H1 (cell line): ENCODE measurements at regions not wholly inside any gene's neighbourhood (a gene's known extent, or its start where the extent isn't known, plus 50 kb on each side); places are given as distances from the start of the nearest gene placed in this dataset.

Experiments
- CTCF ChIA-PET: fragments of 300-600 bp; sonication (Branson Sonifier 250); formaldehyde crosslinking; loops from one replicate; lab custom pipeline; 2021; ENCODE audit not compliant: partially characterized antibody; lab: Charles Lee
- POLR2A ChIA-PET: fragments of 300-600 bp; sonication (Branson Sonifier 250); formaldehyde crosslinking; loops from one replicate; lab custom pipeline; 2021; ENCODE audit warnings: inconsistent platforms; ENCODE audit not compliant: partially characterized antibody; lab: Charles Lee
- DNase-seq, 2 experiments: peaks; one replicate each; pipeline versions ENCODE4 v3.0.0 to v3.0.0-alpha.2; 2010 to 2022; ENCODE audit warnings: low spot score in 2 of 2, low read depth in 1 of 2, mixed read lengths in 1 of 2
- FAIRE-seq: peaks from 2 replicates; lab custom pipeline; 2011; peaks lifted over from hg19 to GRCh38; lab: Jason Lieb, UNC
- H2AFZ ChIP-seq: 2 replicates; pipeline ENCODE4 v1.8.1; 2012; ENCODE audit warnings: low read length, inconsistent platforms
- H2AK5ac ChIP-seq: 2 replicates; pipeline ENCODE4 v1.6.1; 2013; ENCODE audit warnings: low read depth, low read length
- H2BK120ac ChIP-seq: replicated peaks from 2 replicates; pipeline ENCODE3; 2013; ENCODE audit warnings: low read depth, low read length, inconsistent platforms
- H2BK12ac ChIP-seq: 2 replicates; pipeline ENCODE4 v1.6.1; 2013; ENCODE audit warnings: low read depth, low read length
- H2BK15ac ChIP-seq: 2 replicates; pipeline ENCODE4 v1.6.1; 2013; ENCODE audit warnings: low read length
- H2BK20ac ChIP-seq: 2 replicates; pipeline ENCODE4 v1.6.1; 2013; ENCODE audit warnings: low read length
- H2BK5ac ChIP-seq: 2 replicates; pipeline ENCODE4 v1.6.1; 2013; ENCODE audit warnings: low read depth, low read length
- H3K14ac ChIP-seq: 2 replicates; pipeline ENCODE4 v1.6.1; 2013; ENCODE audit warnings: inconsistent platforms; ENCODE audit not compliant: insufficient read length
- H3K18ac ChIP-seq: 2 replicates; pipeline ENCODE4 v1.6.1; 2013; ENCODE audit warnings: low read length; ENCODE audit errors: extremely low read depth
- H3K23ac ChIP-seq: 2 replicates; pipeline ENCODE4 v1.6.1; 2013; ENCODE audit warnings: inconsistent platforms; ENCODE audit not compliant: insufficient read length
- H3K23me2 ChIP-seq: 2 replicates; pipeline ENCODE4 v1.6.1; 2013; ENCODE audit warnings: low read depth, low read length
- H3K27ac ChIP-seq: 2 replicates; pipeline ENCODE4 v1.6.1; 2011; ENCODE audit warnings: low read depth, low read length, inconsistent platforms
- H3K27me3 ChIP-seq, 4 experiments: replicated peaks in 1 of 4; 1 replicate in 1 of 4; 2 replicates in 3 of 4; pipeline versions ENCODE4 v1.6.1 to v1.8.1; 2011 to 2013; ENCODE audit warnings: low read length in 3 of 4, mild to moderate bottlenecking in 3 of 4, inconsistent platforms in 2 of 4, mixed read lengths in 2 of 4, moderate library complexity in 1 of 4; ENCODE audit not compliant: control insufficient read depth in 3 of 4, insufficient read depth in 3 of 4; ENCODE audit errors: extremely low read depth in 1 of 4
- H3K36me3 ChIP-seq, 4 experiments: 2 replicates each; pipeline versions ENCODE4 v1.6.1 to v1.8.1; 2011 to 2013; ENCODE audit warnings: mild to moderate bottlenecking in 4 of 4, low read length in 3 of 4, moderate library complexity in 2 of 4, control low read depth in 1 of 4, inconsistent platforms in 1 of 4; ENCODE audit not compliant: insufficient read depth in 4 of 4, control insufficient read depth in 2 of 4
- H3K4ac ChIP-seq: replicated peaks from 2 replicates; pipeline ENCODE3; 2013; ENCODE audit warnings: low read length, low read depth, mixed read lengths, inconsistent platforms; ENCODE audit not compliant: insufficient read length
- H3K4me1 ChIP-seq, 4 experiments: replicated peaks in 1 of 4; 1 replicate in 1 of 4; 2 replicates in 3 of 4; pipeline versions ENCODE4 v1.6.1 to v1.8.1; 2011 to 2013; ENCODE audit warnings: low read length in 3 of 4, inconsistent platforms in 2 of 4, mixed read lengths in 1 of 4; ENCODE audit not compliant: insufficient read depth in 4 of 4, control insufficient read depth in 3 of 4
- H3K4me2 ChIP-seq, 2 experiments: 2 replicates each; pipeline versions ENCODE4 v1.6.1 to v1.8.1; 2011 to 2013; ENCODE audit warnings: low read depth in 2 of 2, low read length in 2 of 2, control low read depth in 1 of 2, inconsistent platforms in 1 of 2, mild to moderate bottlenecking in 1 of 2; ENCODE audit not compliant: insufficient read depth in 1 of 2
- H3K4me3 ChIP-seq, 4 experiments: fragments of 200-600, 300-600 bp in 1 of 4; sonication (generic), shearing (Covaris generic), sonication (Bioruptor Twin) in 1 of 4; 2 replicates each; pipeline versions ENCODE4 v1.5.1 to v1.8.1; 2011 to 2016; ENCODE audit warnings: low read length in 4 of 4, low read depth in 3 of 4, control low read depth in 2 of 4, inconsistent platforms in 2 of 4, mild to moderate bottlenecking in 2 of 4, mixed read lengths in 1 of 4, moderate library complexity in 1 of 4; ENCODE audit not compliant: insufficient read depth in 2 of 4; ENCODE audit errors: extremely low read depth in 1 of 4
- H3K56ac ChIP-seq: replicated peaks from 2 replicates; pipeline ENCODE3; 2013; ENCODE audit warnings: low read depth, mild to moderate bottlenecking, mixed read lengths, low read length, inconsistent platforms; ENCODE audit not compliant: insufficient read length
- H3K79me1 ChIP-seq: 2 replicates; pipeline ENCODE4 v1.6.1; 2013; ENCODE audit warnings: low read depth, low read length, control low read depth
- H3K79me2 ChIP-seq, 2 experiments: 2 replicates each; pipeline versions ENCODE4 v1.6.1 to v1.8.1; 2012 to 2013; ENCODE audit warnings: low read length in 2 of 2, mild to moderate bottlenecking in 2 of 2, inconsistent platforms in 1 of 2; ENCODE audit not compliant: insufficient read depth in 2 of 2, control insufficient read depth in 1 of 2
- H3K9ac ChIP-seq, 4 experiments: replicated peaks in 1 of 4; 1 replicate in 1 of 4; 2 replicates in 3 of 4; pipeline versions ENCODE4 v1.6.1 to v1.8.1; 2011 to 2013; ENCODE audit warnings: low read depth in 3 of 4, low read length in 3 of 4, control low read depth in 2 of 4, mild to moderate bottlenecking in 2 of 4, moderate library complexity in 2 of 4, inconsistent platforms in 1 of 4; ENCODE audit errors: extremely low read depth in 1 of 4
- H3K9me3 ChIP-seq, 2 experiments: 2 replicates each; pipeline versions ENCODE4 v1.6.1 to v1.8.1; 2012 to 2013; ENCODE audit warnings: mild to moderate bottlenecking in 2 of 2, moderate library complexity in 2 of 2, control low read depth in 1 of 2, inconsistent platforms in 1 of 2, low read depth in 1 of 2, low read length in 1 of 2, mixed read lengths in 1 of 2; ENCODE audit not compliant: insufficient read depth in 2 of 2
- H4K20me1 ChIP-seq, 2 experiments: replicated peaks in 1 of 2; 2 replicates each; pipeline versions ENCODE3 to v1.8.1; 2011 to 2013; ENCODE audit warnings: inconsistent platforms in 2 of 2, low read length in 2 of 2, mild to moderate bottlenecking in 1 of 2; ENCODE audit not compliant: insufficient read depth in 2 of 2, control insufficient read depth in 1 of 2
- H4K5ac ChIP-seq: 2 replicates; pipeline ENCODE4 v1.6.1; 2013; ENCODE audit warnings: low read length, low read depth, mixed read lengths, inconsistent platforms; ENCODE audit not compliant: insufficient read length
- H4K8ac ChIP-seq: 2 replicates; pipeline ENCODE4 v1.8.0; 2013; ENCODE audit warnings: mild to moderate bottlenecking, moderate library complexity, low read length, inconsistent platforms; ENCODE audit not compliant: insufficient read depth; ENCODE audit errors: extremely low read depth
- H4K91ac ChIP-seq: replicated peaks from 2 replicates; pipeline ENCODE3; 2013; ENCODE audit warnings: low read length, mixed read lengths, inconsistent platforms; ENCODE audit not compliant: insufficient read length
- BRCA1 ChIP-seq: IDR thresholded peaks from 2 replicates; pipeline ENCODE4 v1.6.1; 2012; ENCODE audit warnings: low read depth, low read length, improper control_type of control experiment
- JUND ChIP-seq: IDR thresholded peaks from 2 replicates; pipeline ENCODE4 v1.6.1; 2011; ENCODE audit warnings: mild to moderate bottlenecking, improper control_type of control experiment, low read length
- KDM1A ChIP-seq: fragments of 200-600, 300-600 bp; sonication (generic); IDR thresholded peaks from 2 replicates; pipeline ENCODE4 v1.7.1; 2016; ENCODE audit warnings: mild to moderate bottlenecking, low read length, borderline replicate concordance
- SUZ12 ChIP-seq: fragments of 200-600 bp; sonication (generic); IDR thresholded peaks from 2 replicates; pipeline ENCODE4 v1.6.1; 2012; ENCODE audit warnings: mild to moderate bottlenecking, inconsistent platforms, low read length, moderate library complexity, mixed read lengths
- TAF1 ChIP-seq: IDR thresholded peaks from 2 replicates; pipeline ENCODE4 v1.6.1; 2011; ENCODE audit warnings: mild to moderate bottlenecking, low read depth, low read length
- USF2 ChIP-seq: IDR thresholded peaks from 2 replicates; pipeline ENCODE4 v1.6.1; 2011; ENCODE audit warnings: low read length, improper control_type of control experiment
- WGBS, 2 experiments: shearing (Covaris generic) in 1 of 2; methylation state at CpG; one replicate each; pipeline versions ENCODE4 v1.1.6 to v1.1.7; 2013 to 2015; ENCODE audit warnings: low lambda C conversion rate in 2 of 2, mixed read lengths in 2 of 2, inconsistent platforms in 1 of 2, low coverage in 1 of 2, missing lambda C conversion rate in 1 of 2; ENCODE audit not compliant: insufficient replicate concordance in 2 of 2, insufficient coverage in 1 of 2, insufficient read length in 1 of 2; ENCODE audit errors: extremely low coverage in 1 of 2, missing lambda C conversion rate in 1 of 2; 5-methylcytosine and 5-hydroxymethylcytosine counted together

GRCh38 chr13:51006067-51006845 lies 96.7 kb downstream of the RNASEH2B start:
- Histone ChIP-seq H2BK5ac (no peak overlapping the region), H2BK15ac (no peak overlapping the region), H2BK120ac (no peak overlapping the region), H3K4me1 (peaks cover 0 to 7% (median 4%) of the 10 kb centered on the region in 4 experiments; a peak in 5 of 7 replicates), H4K8ac (no peak overlapping the region), H2AFZ (no peak overlapping the region), H3K14ac (no peak overlapping the region), H3K18ac (no peak overlapping the region), H3K56ac (no peak overlapping the region), H2AK5ac (no peak overlapping the region), H3K9ac (no peak overlapping the region), H3K9me3 (no peaks in the 10 kb centered on the region), H4K5ac (no peak overlapping the region), H3K36me3 (no peaks in the 10 kb centered on the region), H3K79me1 (no peaks in the 10 kb centered on the region), H4K20me1 (no peaks in the 10 kb centered on the region), H3K27me3 (no peaks in the 10 kb centered on the region; a peak in 1 of 7 replicates), H3K79me2 (no peaks in the 10 kb centered on the region), H3K23me2 (no peaks in the 10 kb centered on the region), H2BK20ac (no peak overlapping the region), H3K4me3 (no peak overlapping the region), H3K27ac (no peak overlapping the region), H3K4me2 (no peak overlapping the region), H3K23ac (no peak overlapping the region), H2BK12ac (no peak overlapping the region), H4K91ac (no peak overlapping the region), H3K4ac (no peak overlapping the region)
- DNase-seq, result no peak
- TF ChIP-seq KDM1A, result no peak
- no peak for TF ChIP-seq TAF1
- no peak for TF ChIP-seq USF2
- no peak for TF ChIP-seq SUZ12
- no peak for TF ChIP-seq JUND
- no peak for TF ChIP-seq BRCA1
- WGBS, 2 experiments, result 87% methylated on average over 7 of the region's 7 CpGs; no CpG with 5 or more reads in 1 of the 2 experiments
- ChIA-PET CTCF (interaction anchor here (1.0 kb wide), 1 partner anchor 63 kb away, joined by 4 read pairs; no protein-coding TSS in a partner anchor), POLR2A (interaction anchor here (1.1 kb wide), 1 partner anchor 38 kb away, joined by 3 read pairs; no protein-coding TSS in a partner anchor)
- no peak for FAIRE-seq
